ENCODE measurements at regions not wholly inside any gene's neighbourhood (a gene's known extent, or its start where the extent isn't known, plus 50 kb on each side); places are given as distances from the start of the nearest gene placed in this dataset.
A peak's percentile ranks its signal among the peaks of the same experiment; 100 is the strongest.

DNA sequence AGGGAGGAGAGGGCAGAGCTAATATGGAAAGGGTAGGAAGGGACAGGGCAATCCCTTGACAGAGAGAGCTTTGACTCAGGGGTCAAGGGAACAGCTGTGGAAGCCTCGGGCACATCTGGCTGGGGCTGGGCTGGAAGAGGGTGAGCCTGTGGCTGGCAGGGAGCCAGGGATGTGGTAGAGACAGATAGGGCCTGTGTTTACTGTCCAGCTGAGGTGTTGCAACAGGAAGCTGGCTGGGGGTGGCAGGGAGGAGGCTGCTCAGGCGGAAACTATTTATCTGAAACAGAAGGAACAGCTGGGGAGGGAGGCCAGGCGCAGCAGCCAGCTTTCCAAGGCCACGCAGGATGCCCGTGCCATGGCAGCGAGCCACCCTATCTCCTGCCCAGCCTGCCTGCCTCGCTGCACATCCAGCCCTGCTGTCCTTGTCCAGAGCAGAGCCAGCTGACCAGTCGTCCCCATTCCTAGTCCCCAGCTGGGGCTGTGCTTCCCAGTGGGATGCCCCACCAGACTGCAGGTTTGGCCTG is 264.7 kb downstream of the CYP26B1 start (continued):
- TF ChIP-seq, protein P1, sequence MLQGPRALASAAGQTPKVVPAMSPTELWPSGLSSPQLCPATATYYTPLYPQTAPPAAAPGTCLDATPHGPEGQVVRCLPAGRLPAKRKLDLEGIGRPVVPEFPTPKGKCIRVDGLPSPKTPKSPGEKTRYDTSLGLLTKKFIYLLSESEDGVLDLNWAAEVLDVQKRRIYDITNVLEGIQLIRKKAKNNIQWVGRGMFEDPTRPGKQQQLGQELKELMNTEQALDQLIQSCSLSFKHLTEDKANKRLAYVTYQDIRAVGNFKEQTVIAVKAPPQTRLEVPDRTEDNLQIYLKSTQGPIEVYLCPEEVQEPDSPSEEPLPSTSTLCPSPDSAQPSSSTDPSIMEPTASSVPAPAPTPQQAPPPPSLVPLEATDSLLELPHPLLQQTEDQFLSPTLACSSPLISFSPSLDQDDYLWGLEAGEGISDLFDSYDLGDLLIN (CRISPR knock-in tag; IDR thresholded peaks at IDR 0.05; ENCODE audit: borderline replicate concordance): no peak
- TF ChIP-seq, protein P2, sequence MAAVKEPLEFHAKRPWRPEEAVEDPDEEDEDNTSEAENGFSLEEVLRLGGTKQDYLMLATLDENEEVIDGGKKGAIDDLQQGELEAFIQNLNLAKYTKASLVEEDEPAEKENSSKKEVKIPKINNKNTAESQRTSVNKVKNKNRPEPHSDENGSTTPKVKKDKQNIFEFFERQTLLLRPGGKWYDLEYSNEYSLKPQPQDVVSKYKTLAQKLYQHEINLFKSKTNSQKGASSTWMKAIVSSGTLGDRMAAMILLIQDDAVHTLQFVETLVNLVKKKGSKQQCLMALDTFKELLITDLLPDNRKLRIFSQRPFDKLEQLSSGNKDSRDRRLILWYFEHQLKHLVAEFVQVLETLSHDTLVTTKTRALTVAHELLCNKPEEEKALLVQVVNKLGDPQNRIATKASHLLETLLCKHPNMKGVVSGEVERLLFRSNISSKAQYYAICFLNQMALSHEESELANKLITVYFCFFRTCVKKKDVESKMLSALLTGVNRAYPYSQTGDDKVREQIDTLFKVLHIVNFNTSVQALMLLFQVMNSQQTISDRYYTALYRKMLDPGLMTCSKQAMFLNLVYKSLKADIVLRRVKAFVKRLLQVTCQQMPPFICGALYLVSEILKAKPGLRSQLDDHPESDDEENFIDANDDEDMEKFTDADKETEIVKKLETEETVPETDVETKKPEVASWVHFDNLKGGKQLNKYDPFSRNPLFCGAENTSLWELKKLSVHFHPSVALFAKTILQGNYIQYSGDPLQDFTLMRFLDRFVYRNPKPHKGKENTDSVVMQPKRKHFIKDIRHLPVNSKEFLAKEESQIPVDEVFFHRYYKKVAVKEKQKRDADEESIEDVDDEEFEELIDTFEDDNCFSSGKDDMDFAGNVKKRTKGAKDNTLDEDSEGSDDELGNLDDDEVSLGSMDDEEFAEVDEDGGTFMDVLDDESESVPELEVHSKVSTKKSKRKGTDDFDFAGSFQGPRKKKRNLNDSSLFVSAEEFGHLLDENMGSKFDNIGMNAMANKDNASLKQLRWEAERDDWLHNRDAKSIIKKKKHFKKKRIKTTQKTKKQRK (IDR thresholded peaks at IDR 0.05; ENCODE audit: low read length): no peak
- TF ChIP-seq KAT7 (CRISPR knock-in tag; IDR thresholded peaks at IDR 0.05; ENCODE audit: borderline replicate concordance): peak; percentile 60; the same call in 1 of the 2 replicates
- TF ChIP-seq, protein P3, sequence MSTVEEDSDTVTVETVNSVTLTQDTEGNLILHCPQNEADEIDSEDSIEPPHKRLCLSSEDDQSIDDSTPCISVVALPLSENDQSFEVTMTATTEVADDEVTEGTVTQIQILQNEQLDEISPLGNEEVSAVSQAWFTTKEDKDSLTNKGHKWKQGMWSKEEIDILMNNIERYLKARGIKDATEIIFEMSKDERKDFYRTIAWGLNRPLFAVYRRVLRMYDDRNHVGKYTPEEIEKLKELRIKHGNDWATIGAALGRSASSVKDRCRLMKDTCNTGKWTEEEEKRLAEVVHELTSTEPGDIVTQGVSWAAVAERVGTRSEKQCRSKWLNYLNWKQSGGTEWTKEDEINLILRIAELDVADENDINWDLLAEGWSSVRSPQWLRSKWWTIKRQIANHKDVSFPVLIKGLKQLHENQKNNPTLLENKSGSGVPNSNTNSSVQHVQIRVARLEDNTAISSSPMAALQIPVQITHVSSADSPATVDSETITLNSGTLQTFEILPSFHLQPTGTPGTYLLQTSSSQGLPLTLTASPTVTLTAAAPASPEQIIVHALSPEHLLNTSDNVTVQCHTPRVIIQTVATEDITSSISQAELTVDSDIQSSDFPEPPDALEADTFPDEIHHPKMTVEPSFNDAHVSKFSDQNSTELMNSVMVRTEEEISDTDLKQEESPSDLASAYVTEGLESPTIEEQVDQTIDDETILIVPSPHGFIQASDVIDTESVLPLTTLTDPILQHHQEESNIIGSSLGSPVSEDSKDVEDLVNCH (CRISPR knock-in tag; IDR thresholded peaks at IDR 0.05): no peak
- peak; percentile 92; the same call in 1 of the 2 replicates for TF ChIP-seq ZNF430 (CRISPR knock-in tag; IDR thresholded peaks at IDR 0.05)
- TF ChIP-seq DR1 (CRISPR knock-in tag; IDR thresholded peaks at IDR 0.05): no peak; the same call in 1 of the 2 replicates
- no peak; the same call in 1 of the 2 replicates for TF ChIP-seq JDP2 (CRISPR knock-in tag; IDR thresholded peaks at IDR 0.05; ENCODE audit: borderline replicate concordance)
- no peak for TF ChIP-seq ZKSCAN1 (IDR thresholded peaks at IDR 0.05; ENCODE audit: low read length)
- peak; percentile 46 for TF ChIP-seq ZNF781 (CRISPR knock-in tag; IDR thresholded peaks at IDR 0.05; ENCODE audit: borderline replicate concordance, not compliant biosample characterization)
- peak; percentile 93 for TF ChIP-seq HMG20A (CRISPR knock-in tag; IDR thresholded peaks at IDR 0.05; ENCODE audit: borderline replicate concordance)
- no peak for TF ChIP-seq ZNF180 (CRISPR knock-in tag; IDR thresholded peaks at IDR 0.05; ENCODE audit: borderline replicate concordance, low read depth)
- peak; percentile 89; the same call in 1 of the 2 replicates for TF ChIP-seq KDM4B (CRISPR knock-in tag; IDR thresholded peaks at IDR 0.05)
- TF ChIP-seq KDM5B (CRISPR knock-in tag; IDR thresholded peaks at IDR 0.05; ENCODE audit: borderline replicate concordance): peak; percentile 80; the same call in 1 of the 2 replicates
- no peak for TF ChIP-seq ZNF879 (CRISPR knock-in tag; IDR thresholded peaks at IDR 0.05)
- no peak for TF ChIP-seq ZNF713 (CRISPR knock-in tag; IDR thresholded peaks at IDR 0.05)
- peak; percentile 91 for TF ChIP-seq SAP130 (CRISPR knock-in tag; IDR thresholded peaks at IDR 0.05; ENCODE audit: low read depth)
- TF ChIP-seq, protein P4, sequence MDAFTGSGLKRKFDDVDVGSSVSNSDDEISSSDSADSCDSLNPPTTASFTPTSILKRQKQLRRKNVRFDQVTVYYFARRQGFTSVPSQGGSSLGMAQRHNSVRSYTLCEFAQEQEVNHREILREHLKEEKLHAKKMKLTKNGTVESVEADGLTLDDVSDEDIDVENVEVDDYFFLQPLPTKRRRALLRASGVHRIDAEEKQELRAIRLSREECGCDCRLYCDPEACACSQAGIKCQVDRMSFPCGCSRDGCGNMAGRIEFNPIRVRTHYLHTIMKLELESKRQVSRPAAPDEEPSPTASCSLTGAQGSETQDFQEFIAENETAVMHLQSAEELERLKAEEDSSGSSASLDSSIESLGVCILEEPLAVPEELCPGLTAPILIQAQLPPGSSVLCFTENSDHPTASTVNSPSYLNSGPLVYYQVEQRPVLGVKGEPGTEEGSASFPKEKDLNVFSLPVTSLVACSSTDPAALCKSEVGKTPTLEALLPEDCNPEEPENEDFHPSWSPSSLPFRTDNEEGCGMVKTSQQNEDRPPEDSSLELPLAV (CRISPR knock-in tag; conservative IDR thresholded peaks at IDR 0.05; ENCODE audit: low read depth): no peak
- no peak for TF ChIP-seq ZNF260 (CRISPR knock-in tag; IDR thresholded peaks at IDR 0.05; ENCODE audit: borderline replicate concordance, low read depth)
- TF ChIP-seq ZNF891 (CRISPR knock-in tag; IDR thresholded peaks at IDR 0.05): peak; percentile 98
- TF ChIP-seq, protein P5, sequence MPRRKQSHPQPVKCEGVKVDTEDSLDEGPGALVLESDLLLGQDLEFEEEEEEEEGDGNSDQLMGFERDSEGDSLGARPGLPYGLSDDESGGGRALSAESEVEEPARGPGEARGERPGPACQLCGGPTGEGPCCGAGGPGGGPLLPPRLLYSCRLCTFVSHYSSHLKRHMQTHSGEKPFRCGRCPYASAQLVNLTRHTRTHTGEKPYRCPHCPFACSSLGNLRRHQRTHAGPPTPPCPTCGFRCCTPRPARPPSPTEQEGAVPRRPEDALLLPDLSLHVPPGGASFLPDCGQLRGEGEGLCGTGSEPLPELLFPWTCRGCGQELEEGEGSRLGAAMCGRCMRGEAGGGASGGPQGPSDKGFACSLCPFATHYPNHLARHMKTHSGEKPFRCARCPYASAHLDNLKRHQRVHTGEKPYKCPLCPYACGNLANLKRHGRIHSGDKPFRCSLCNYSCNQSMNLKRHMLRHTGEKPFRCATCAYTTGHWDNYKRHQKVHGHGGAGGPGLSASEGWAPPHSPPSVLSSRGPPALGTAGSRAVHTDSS (CRISPR knock-in tag; conservative IDR thresholded peaks at IDR 0.05): no peak
- no peak for TF ChIP-seq ZNF841 (CRISPR knock-in tag; IDR thresholded peaks at IDR 0.05; ENCODE audit: borderline replicate concordance)

All from HepG2 (cell line).